ENCODE measurements at regions not wholly inside any gene's neighbourhood (a gene's known extent, or its start where the extent isn't known, plus 50 kb on each side); places are given as distances from the start of the nearest gene placed in this dataset.

DNA sequence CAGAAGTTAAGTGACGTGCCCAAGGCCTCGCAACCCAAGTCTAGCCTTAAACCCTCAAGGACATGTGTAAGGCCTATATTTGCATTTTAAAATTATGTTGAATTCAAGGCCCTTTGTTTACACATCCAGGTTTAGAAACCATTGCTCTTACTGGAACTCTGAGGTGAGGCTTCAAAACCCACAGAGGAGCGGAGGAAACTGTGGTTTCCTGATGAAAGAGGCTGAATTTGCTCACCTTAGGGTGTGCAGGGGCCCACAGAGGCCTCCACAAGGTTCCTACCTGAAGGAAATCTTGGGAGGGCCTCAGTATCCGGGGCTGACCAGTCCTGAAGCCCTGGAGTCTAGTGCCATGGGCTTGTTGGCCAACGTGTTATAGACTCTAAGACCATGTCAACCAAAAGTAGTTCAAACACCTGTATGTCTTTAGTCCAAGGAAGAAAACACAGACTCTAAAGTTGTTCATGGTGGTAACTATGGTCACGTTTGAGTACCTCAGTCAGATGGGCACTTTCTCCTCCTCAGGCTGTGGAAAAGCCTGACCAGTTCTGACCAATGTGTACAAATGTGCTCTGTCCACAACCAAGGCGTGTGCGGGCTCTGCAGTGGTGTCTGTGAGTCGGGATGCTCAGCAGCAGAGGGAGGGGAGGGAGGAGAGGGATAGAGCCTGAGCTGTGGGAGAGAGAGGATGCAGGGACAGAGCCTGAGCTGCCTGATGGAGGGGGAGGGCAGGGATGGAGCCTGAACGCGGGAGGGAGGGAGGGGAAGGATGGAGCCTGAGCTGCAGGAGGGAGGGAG lies 124.6 kb upstream of the ERCC6L2 start:
- DNase-seq = no peak
- H3K4me3 ChIP-seq = no peak overlapping the region
- intact Hi-C loops (cut with DNase I) = no loop called here
- 77 to 84% (median 78%) methylated on average over 10 to 11 of the region's 11 CpGs for WGBS, 3 donors
- no peaks in the 10 kb centered on the region for H3K36me3 ChIP-seq (ENCODE audit: insufficient read depth in 1 of 2, low read depth in 1 of 2)
- no peaks in the 10 kb centered on the region for H3K4me1 ChIP-seq
- H3K9me3 ChIP-seq = no peaks in the 10 kb centered on the region
- H3K27ac ChIP-seq = no peak overlapping the region
- H3K27me3 ChIP-seq (ENCODE audit: insufficient read depth in 3 of 3, low read length in 2 of 3) = peaks cover 0 to 14% (median 2%) of the 10 kb centered on the region in 3 donors
- TF ChIP-seq, protein P1, sequence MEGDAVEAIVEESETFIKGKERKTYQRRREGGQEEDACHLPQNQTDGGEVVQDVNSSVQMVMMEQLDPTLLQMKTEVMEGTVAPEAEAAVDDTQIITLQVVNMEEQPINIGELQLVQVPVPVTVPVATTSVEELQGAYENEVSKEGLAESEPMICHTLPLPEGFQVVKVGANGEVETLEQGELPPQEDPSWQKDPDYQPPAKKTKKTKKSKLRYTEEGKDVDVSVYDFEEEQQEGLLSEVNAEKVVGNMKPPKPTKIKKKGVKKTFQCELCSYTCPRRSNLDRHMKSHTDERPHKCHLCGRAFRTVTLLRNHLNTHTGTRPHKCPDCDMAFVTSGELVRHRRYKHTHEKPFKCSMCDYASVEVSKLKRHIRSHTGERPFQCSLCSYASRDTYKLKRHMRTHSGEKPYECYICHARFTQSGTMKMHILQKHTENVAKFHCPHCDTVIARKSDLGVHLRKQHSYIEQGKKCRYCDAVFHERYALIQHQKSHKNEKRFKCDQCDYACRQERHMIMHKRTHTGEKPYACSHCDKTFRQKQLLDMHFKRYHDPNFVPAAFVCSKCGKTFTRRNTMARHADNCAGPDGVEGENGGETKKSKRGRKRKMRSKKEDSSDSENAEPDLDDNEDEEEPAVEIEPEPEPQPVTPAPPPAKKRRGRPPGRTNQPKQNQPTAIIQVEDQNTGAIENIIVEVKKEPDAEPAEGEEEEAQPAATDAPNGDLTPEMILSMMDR (IDR thresholded peaks at IDR 0.05) = no peak
- no peak for ATAC-seq

DNA sequence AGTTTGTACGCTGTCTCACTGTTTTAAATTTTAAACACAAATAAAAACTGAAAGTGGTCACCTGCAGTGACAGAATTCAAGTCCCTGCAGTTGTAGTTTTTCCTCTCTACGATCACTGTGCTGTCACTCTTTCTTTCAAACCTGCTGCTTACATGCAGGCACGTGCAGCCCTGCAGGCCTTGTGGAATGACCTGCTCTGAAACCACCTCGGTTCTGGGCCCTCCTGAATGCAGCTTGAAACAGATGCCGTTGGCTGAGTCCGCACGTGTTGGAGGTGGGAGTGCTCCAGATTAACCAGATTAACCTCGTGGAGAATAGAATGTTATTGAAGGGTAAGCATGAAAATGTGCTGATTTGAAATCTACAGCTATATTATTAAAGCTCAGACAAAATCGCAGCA lies 126.0 kb upstream of the ERCC6L2 start:
- TF ChIP-seq, protein P1 (IDR thresholded peaks at IDR 0.05) = no peak
- Histone ChIP-seq H3K27me3 (ENCODE audit: insufficient read depth in 3 of 3, low read length in 2 of 3) (peaks cover 0 to 14% (median 2%) of the 10 kb centered on the region in 3 donors), H3K4me1 (no peaks in the 10 kb centered on the region), H3K9me3 (no peaks in the 10 kb centered on the region), H3K4me3 (no peak overlapping the region), H3K36me3 (ENCODE audit: insufficient read depth in 1 of 2, low read depth in 1 of 2) (no peaks in the 10 kb centered on the region), H3K27ac (no peak overlapping the region)
- WGBS, 3 donors = 65 to 70% (median 68%) methylated on average over 9 of the region's 9 CpGs
- no peak for ATAC-seq
- DNase-seq = no peak
- intact Hi-C loops (cut with DNase I) = loop anchor here in 1 of 2 donors (10.0 kb wide), 1 partner anchor 105 kb away; no protein-coding TSS in a partner anchor

DNA sequence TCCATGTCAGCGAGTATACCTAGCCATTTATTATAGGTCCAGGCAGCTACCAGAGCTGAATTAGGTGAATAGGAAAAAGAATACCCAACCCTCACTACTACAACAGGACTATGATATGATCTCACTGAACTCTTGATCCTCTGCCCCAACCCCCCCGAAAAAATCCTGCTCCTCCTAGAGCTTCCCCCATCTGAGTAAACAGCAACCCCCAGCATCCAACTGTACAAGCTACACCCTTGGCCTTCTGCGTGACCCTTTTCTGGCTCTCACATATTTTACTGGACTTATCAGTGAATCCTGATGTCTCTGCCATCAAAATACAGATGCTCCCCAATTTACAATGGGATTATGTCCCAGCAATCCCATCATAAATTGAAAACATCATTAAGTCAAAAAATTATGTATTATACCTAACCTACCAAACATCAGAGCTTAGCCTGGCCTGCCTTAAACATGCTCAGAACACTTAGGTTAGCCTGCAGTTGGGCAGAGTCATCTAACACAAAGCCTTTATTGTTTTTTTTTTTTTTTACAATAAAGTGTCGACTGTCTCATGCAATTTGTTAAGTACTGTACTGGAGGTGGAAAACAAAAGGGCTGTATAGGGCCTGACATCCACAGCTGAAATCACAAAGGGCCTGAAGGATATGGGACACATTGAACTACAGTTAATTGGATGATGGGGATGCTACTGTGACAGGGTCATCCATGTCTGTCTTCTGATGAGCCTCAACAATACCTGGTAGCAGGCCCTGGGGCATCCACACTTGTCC lies 128.9 kb upstream of the ERCC6L2 start:
- H3K36me3 ChIP-seq (ENCODE audit: insufficient read depth in 1 of 2, low read depth in 1 of 2) = no peaks in the 10 kb centered on the region
- peaks cover 0 to 7% (median 2%) of the 10 kb centered on the region in 3 donors for H3K27me3 ChIP-seq (ENCODE audit: insufficient read depth in 3 of 3, low read length in 2 of 3)
- H3K4me3 ChIP-seq = no peak overlapping the region
- TF ChIP-seq, protein P1 (IDR thresholded peaks at IDR 0.05) = no peak
- DNase-seq (no peak), ATAC-seq (no peak)
- WGBS, 3 donors = 65 to 73% (median 72%) methylated on average over 4 of the region's 4 CpGs
- no peaks in the 10 kb centered on the region for H3K9me3 ChIP-seq
- no peak overlapping the region for H3K27ac ChIP-seq
- H3K4me1 ChIP-seq = no peaks in the 10 kb centered on the region
- intact Hi-C loops (cut with DNase I) = loop anchor here in 1 of 2 donors (10.0 kb wide), 1 partner anchor 108 kb away; no protein-coding TSS in a partner anchor

DNA sequence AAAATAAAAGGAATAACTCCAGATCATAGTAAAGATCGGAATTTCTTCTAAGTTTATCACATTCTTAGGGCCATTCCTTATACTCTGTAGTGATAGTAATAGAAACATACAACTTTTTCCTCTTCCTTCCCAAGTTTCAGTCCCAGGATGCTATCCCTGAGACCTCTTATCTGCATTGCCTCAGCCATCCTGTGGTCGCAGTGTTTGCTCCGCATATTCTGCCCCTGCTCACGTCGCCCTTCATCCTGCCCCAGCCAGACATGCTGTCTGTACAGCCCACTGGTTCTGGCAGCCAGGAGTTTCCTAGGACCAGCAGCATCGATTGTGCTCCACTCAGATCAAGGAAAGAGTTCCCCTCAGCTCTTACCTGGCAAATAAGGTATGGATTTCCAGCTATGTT lies 132.7 kb upstream of the ERCC6L2 start:
- Histone ChIP-seq H3K27ac (no peak overlapping the region), H3K4me1 (no peaks in the 10 kb centered on the region), H3K4me3 (no peak overlapping the region), H3K36me3 (ENCODE audit: insufficient read depth in 1 of 2, low read depth in 1 of 2) (no peaks in the 10 kb centered on the region), H3K27me3 (ENCODE audit: insufficient read depth in 3 of 3, low read length in 2 of 3) (no peaks in the 10 kb centered on the region), H3K9me3 (no peaks in the 10 kb centered on the region)
- 62 to 75% (median 70%) methylated on average over 6 of the region's 6 CpGs for WGBS, 3 donors
- DNase-seq = no peak
- no peak for ATAC-seq
- intact Hi-C loops (cut with DNase I) = loop anchor here in 1 of 2 donors (10.0 kb wide), 1 partner anchor 112 kb away; no protein-coding TSS in a partner anchor
- TF ChIP-seq, protein P1 (IDR thresholded peaks at IDR 0.05) = no peak
